ENCODE measurements at regions not wholly inside any gene's neighbourhood (a gene's known extent, or its start where the extent isn't known, plus 50 kb on each side); places are given as distances from the start of the nearest gene placed in this dataset.
"Not testable (repeated sequence)": the region's sequence is repeated elsewhere in the genome, so short reads cannot be mapped to it uniquely, and the experiment has no call there.

GRCh38 chr15:57883701-57884100, 177.2 kb downstream of the POLR2M start:
- no peak for DNase-seq

DNA sequence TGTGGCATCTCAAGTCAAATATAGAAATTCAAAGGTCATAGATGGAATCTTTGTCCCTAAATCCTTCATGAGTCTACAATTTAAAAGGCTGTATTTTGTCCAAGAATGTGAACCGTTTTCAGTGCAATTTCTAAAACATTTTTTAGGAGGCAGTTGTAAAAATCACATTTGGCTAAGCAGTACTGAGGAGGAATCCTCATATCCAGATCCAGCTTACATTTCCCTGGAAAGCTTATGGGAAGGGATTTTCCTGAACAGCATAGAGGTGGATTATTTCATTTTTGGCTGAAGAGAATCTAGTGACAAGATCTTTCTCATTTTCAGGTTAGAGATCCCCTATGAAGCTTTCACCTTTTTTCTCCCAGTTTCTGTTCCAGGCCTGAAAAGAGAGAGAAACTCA, 178.4 kb downstream of the POLR2M start:
- DNase-seq, result no peak

DNA sequence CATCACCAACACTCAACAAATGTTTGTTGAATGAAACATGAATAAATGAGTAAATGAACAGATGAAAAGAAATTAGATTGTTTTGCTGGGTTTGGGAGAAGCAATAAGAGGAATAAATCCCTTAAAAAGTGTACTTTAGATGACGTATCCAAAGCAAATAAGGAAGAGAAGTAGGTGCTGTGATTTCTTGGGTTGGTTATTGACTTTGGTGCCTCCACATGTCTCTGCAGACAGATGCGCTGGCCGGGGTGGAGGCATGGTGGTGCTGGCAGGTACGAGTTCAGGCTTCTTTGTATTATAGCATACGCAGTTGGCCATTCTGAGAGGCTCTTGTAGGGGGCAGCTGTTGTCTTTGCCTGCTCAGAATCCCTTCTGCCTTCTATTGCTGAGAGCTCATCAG, 178.9 kb downstream of the POLR2M start:
- no peak for DNase-seq

- DNase-seq, result no peak
These were observed 177.7 kb downstream of the ALDH1A2 start for GRCh38 chr15:57887825-57888224.

GRCh38 chr15:57890351-57890750, 175.2 kb downstream of the ALDH1A2 start:
- DNase-seq, result no peak

- DNase-seq, result no peak
These were observed 174.6 kb downstream of the ALDH1A2 start for GRCh38 chr15:57890878-57891277.

DNA sequence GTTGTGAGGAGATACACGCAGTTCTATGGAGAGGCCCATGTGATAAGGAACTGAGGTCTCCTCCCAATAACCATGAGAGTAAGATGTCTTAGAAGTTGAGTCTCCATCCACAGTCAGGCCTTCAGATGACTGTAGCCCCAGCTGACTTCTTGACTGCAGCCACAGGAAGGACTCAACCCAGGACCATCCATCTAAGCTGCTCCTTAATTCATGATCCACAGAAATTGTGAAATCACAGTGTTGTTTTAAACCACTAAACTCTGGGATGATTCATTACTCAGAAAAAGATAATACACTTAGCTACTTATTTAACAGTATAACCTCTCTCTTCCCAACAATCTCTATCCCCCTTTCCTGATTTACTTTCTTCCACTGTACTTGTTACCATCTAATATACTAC, 173.3 kb downstream of the ALDH1A2 start:
- DNase-seq, result no peak

DNA sequence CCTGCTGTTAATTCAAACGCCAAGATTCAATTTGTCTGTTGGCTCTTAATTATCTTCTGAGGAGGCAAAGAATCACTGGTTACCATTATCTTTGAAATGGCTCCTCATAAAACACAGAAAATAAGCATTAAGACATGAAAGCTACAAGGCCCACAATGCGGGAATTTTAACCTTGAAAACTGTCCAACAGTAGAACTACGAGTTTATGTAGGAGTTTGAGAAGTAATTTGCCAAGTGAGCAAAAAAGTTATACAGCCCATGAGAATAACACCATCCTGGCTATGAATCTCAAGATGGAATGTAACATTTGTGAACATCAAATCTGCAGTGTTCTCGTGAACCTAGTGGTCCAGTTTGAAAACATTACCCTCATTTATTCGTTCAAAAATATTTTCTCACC, 172.5 kb downstream of the ALDH1A2 start:
- no peak for DNase-seq

- no peak for DNase-seq
These were observed 170.2 kb downstream of the ALDH1A2 start for GRCh38 chr15:57895291-57895690.

GRCh38 chr15:57896114-57896513, 169.4 kb downstream of the ALDH1A2 start:
- no peak for DNase-seq

DNA sequence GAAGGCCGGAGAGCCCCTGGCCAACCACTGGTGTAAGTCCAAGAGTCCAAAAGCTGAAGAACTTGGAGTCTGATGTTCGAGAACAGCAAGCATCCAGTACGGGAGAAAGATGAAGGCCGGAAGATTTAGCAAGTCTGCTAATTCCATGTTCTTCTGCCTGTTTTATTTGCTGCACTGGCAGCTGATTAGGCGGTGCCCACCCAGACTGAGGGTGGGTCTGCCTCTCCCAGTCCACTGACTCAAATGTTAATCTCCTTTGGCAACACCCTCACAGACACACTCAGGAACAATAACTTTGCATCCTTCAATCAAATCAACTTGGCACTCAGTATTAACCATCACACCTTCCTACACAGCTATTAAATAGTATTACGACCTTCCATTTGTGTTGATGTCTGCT, 168.6 kb downstream of the ALDH1A2 start:
- DNase-seq, result not testable (repeated sequence)

DNA sequence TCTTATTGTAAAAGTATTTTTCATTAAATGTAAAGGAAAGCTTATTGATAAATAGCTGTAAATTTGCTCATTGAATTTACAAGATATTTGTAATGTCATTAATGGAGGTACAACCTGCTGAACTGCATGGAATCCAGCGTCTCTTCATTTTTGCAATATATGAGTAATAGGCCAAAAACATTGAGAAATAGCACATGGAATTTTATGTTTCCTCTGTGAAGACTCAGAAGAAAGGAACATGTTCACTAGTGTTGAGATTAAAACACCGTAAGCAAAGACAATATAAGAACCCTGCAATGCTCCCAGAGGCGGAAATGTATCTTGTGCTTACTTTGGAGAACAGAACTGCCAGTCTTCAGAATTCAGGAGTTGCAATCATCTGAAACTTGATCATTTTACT, 167.6 kb downstream of the ALDH1A2 start:
- no peak for DNase-seq

- no peak for DNase-seq
These were observed 163.4 kb downstream of the ALDH1A2 start for GRCh38 chr15:57902155-57902554.
